Right lobe of liver (tissue), 4 donors: ENCODE measurements at regions not wholly inside any gene's neighbourhood (a gene's known extent, or its start where the extent isn't known, plus 50 kb on each side); places are given as distances from the start of the nearest gene placed in this dataset.

Experiments used
- CTCF ChIP-seq, 4 donors: fragments of 200-600 bp in 3 of 4; fragments of 450-650 bp in 1 of 4; IDR thresholded peaks; one replicate each; pipeline versions ENCODE4 v1.5.1 to v1.8.0; 2016 to 2022; ENCODE audit warnings: antibody characterized with exemption in 4 of 4, mild to moderate bottlenecking in 2 of 4
- POLR2A ChIP-seq: fragments of 450-650 bp; IDR thresholded peaks from one replicate; pipeline ENCODE4 v1.6.1; 2017; ENCODE audit warnings: antibody characterized with exemption, mild to moderate bottlenecking
- donor health status: DM: no; HTN: no; CAD: no.
- donor health status: DM: no; HTN: no; CAD: no.
- donor health status: DM: no; HTN: yes; CAD: no.

- TF ChIP-seq CTCF (IDR thresholded peaks at IDR 0.05), result no peak
- no peak for TF ChIP-seq POLR2A
These were observed 481.9 kb upstream of the NOVA1 start for GRCh38 chr14:27079716-27080115.
